ENCODE measurements at regions not wholly inside any gene's neighbourhood (a gene's known extent, or its start where the extent isn't known, plus 50 kb on each side); places are given as distances from the start of the nearest gene placed in this dataset.
"Not testable (repeated sequence)": the region's sequence is repeated elsewhere in the genome, so short reads cannot be mapped to it uniquely, and the experiment has no call there.

GRCh38 chr1:83495560-83495959 lies 503.4 kb downstream of the TTLL7 start:
- Histone ChIP-seq H3K9me3 (ENCODE audit: low read depth) (no peaks in the 10 kb centered on the region), H3K27me3 (no peaks in the 10 kb centered on the region), H3K36me3 (no peaks in the 10 kb centered on the region), H3K4me3 (no peak overlapping the region), H3K4me1 (ENCODE audit: low read depth) (no peaks in the 10 kb centered on the region), H3K27ac (no peak overlapping the region)
- no peak for DNase-seq (ENCODE audit: low read depth in 1 of 2, low spot score in 1 of 2)
- no peak for TF ChIP-seq CTCF (IDR thresholded peaks at IDR 0.05; ENCODE audit: low read depth, low read length)

GRCh38 chr1:83493633-83494032 lies 505.3 kb downstream of the TTLL7 start:
- H3K27ac ChIP-seq, result no peak overlapping the region
- no peaks in the 10 kb centered on the region for H3K27me3 ChIP-seq
- H3K4me3 ChIP-seq, result no peak overlapping the region
- no peaks in the 10 kb centered on the region for H3K9me3 ChIP-seq (ENCODE audit: low read depth)
- H3K36me3 ChIP-seq, result no peaks in the 10 kb centered on the region
- TF ChIP-seq CTCF (IDR thresholded peaks at IDR 0.05; ENCODE audit: low read depth, low read length), result no peak
- no peak for DNase-seq (ENCODE audit: low read depth in 1 of 2, low spot score in 1 of 2)
- no peaks in the 10 kb centered on the region for H3K4me1 ChIP-seq (ENCODE audit: low read depth)

- TF ChIP-seq CTCF (IDR thresholded peaks at IDR 0.05; ENCODE audit: low read depth, low read length), result no peak
- H3K36me3 ChIP-seq, result no peaks in the 10 kb centered on the region
- no peaks in the 10 kb centered on the region for H3K4me1 ChIP-seq (ENCODE audit: low read depth)
- no peak for DNase-seq (ENCODE audit: low read depth in 1 of 2, low spot score in 1 of 2)
- H3K27me3 ChIP-seq, result no peaks in the 10 kb centered on the region
- H3K27ac ChIP-seq, result no peak overlapping the region
- no peak overlapping the region for H3K4me3 ChIP-seq
- no peaks in the 10 kb centered on the region for H3K9me3 ChIP-seq (ENCODE audit: low read depth)
Measured at GRCh38 chr1:83491930-83492329, 507.0 kb downstream of the TTLL7 start.

- no peaks in the 10 kb centered on the region for H3K4me1 ChIP-seq (ENCODE audit: low read depth)
- TF ChIP-seq CTCF (IDR thresholded peaks at IDR 0.05; ENCODE audit: low read depth, low read length), result no peak
- no peak overlapping the region for H3K4me3 ChIP-seq
- DNase-seq (ENCODE audit: low read depth in 1 of 2, low spot score in 1 of 2), result no peak
- H3K27me3 ChIP-seq, result no peaks in the 10 kb centered on the region
- no peak overlapping the region for H3K27ac ChIP-seq
- H3K9me3 ChIP-seq (ENCODE audit: low read depth), result no peaks in the 10 kb centered on the region
- no peaks in the 10 kb centered on the region for H3K36me3 ChIP-seq
Measured at GRCh38 chr1:83490988-83491387, 507.9 kb downstream of the TTLL7 start.

- not testable (repeated sequence) for H3K4me1 ChIP-seq (ENCODE audit: low read depth); H3K4me3 ChIP-seq; H3K27ac ChIP-seq; H3K36me3 ChIP-seq; DNase-seq (ENCODE audit: low read depth in 1 of 2, low spot score in 1 of 2); H3K27me3 ChIP-seq; H3K9me3 ChIP-seq (ENCODE audit: low read depth)
Measured at GRCh38 chr1:83488105-83488504, 510.8 kb downstream of the TTLL7 start.

- H3K27ac ChIP-seq; H3K4me3 ChIP-seq; H3K36me3 ChIP-seq; H3K4me1 ChIP-seq (ENCODE audit: low read depth); H3K27me3 ChIP-seq; DNase-seq (ENCODE audit: low read depth in 1 of 2, low spot score in 1 of 2); H3K9me3 ChIP-seq (ENCODE audit: low read depth): not testable (repeated sequence)
Measured at GRCh38 chr1:83487460-83487859, 511.5 kb downstream of the TTLL7 start.

- not testable (repeated sequence) for H3K27ac ChIP-seq; H3K36me3 ChIP-seq; DNase-seq (ENCODE audit: low read depth in 1 of 2, low spot score in 1 of 2); H3K9me3 ChIP-seq (ENCODE audit: low read depth); H3K4me1 ChIP-seq (ENCODE audit: low read depth); H3K27me3 ChIP-seq; H3K4me3 ChIP-seq
Measured at GRCh38 chr1:83485314-83486019, 513.5 kb downstream of the TTLL7 start.

GRCh38 chr1:83481284-83481683 lies 517.6 kb downstream of the TTLL7 start:
- not testable (repeated sequence) for H3K9me3 ChIP-seq (ENCODE audit: low read depth); H3K27ac ChIP-seq; H3K4me3 ChIP-seq; H3K36me3 ChIP-seq; H3K4me1 ChIP-seq (ENCODE audit: low read depth); DNase-seq (ENCODE audit: low read depth in 1 of 2, low spot score in 1 of 2); H3K27me3 ChIP-seq

GRCh38 chr1:83479591-83480239 lies 519.2 kb downstream of the TTLL7 start:
- not testable (repeated sequence) for H3K27me3 ChIP-seq; H3K4me1 ChIP-seq (ENCODE audit: low read depth); H3K4me3 ChIP-seq; DNase-seq (ENCODE audit: low read depth in 1 of 2, low spot score in 1 of 2); H3K9me3 ChIP-seq (ENCODE audit: low read depth); H3K27ac ChIP-seq; H3K36me3 ChIP-seq

GRCh38 chr1:83478127-83478526 lies 520.8 kb downstream of the TTLL7 start:
- not testable (repeated sequence) for H3K27ac ChIP-seq, H3K4me3 ChIP-seq

More at GRCh38 chr1:83478127-83478526, 520.8 kb downstream of the TTLL7 start:
- H3K4me1 ChIP-seq (ENCODE audit: low read depth); DNase-seq (ENCODE audit: low read depth in 1 of 2, low spot score in 1 of 2); H3K27me3 ChIP-seq; H3K36me3 ChIP-seq; H3K9me3 ChIP-seq (ENCODE audit: low read depth): not testable (repeated sequence)
